Gastrocnemius medialis (tissue), 4 donors: ENCODE measurements at regions not wholly inside any gene's neighbourhood (a gene's known extent, or its start where the extent isn't known, plus 50 kb on each side); places are given as distances from the start of the nearest gene placed in this dataset.

Source experiments
- POLR2A ChIP-seq, 2 donors: fragments of 450-650 bp; IDR thresholded peaks; one replicate each; pipeline ENCODE4 v1.6.1; 2017; ENCODE audit warnings: antibody characterized with exemption in 2 of 2, mild to moderate bottlenecking in 2 of 2, moderate library complexity in 2 of 2
- TF ChIP-seq, protein P1 (sequence below), 5 experiments: fragments of 450-650 bp in 3 of 5; fragments of 200-600 bp in 2 of 5; sonication (generic) in 2 of 5; IDR thresholded peaks in 4 of 5; conservative IDR thresholded peaks in 1 of 5; 1 replicate in 4 of 5; 2 replicates in 1 of 5; pipeline ENCODE4 v1.5.1; 2016 to 2019; ENCODE audit warnings: antibody characterized with exemption in 5 of 5, mild to moderate bottlenecking in 3 of 5, moderate library complexity in 3 of 5

DNA sequence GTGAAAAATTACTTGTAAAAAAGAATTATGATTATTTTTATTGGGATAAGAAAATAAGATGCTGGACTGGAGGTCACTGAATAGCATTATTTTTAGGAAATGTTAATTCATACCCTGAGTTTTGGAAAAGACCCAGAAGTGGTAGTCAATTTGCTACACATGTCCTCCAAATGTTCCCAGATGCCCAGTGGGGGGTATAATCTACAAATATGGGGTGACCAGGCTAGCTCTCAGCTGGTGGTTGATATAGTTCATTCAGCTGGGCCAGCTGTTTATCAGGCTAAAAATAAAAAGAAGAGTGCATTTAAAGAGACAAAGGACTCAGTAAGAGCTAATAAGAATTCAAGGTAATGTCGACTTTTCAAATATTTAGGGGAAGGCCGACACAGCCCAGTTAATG is 402.0 kb upstream of the GOLIM4 start:
- TF ChIP-seq, protein P1, sequence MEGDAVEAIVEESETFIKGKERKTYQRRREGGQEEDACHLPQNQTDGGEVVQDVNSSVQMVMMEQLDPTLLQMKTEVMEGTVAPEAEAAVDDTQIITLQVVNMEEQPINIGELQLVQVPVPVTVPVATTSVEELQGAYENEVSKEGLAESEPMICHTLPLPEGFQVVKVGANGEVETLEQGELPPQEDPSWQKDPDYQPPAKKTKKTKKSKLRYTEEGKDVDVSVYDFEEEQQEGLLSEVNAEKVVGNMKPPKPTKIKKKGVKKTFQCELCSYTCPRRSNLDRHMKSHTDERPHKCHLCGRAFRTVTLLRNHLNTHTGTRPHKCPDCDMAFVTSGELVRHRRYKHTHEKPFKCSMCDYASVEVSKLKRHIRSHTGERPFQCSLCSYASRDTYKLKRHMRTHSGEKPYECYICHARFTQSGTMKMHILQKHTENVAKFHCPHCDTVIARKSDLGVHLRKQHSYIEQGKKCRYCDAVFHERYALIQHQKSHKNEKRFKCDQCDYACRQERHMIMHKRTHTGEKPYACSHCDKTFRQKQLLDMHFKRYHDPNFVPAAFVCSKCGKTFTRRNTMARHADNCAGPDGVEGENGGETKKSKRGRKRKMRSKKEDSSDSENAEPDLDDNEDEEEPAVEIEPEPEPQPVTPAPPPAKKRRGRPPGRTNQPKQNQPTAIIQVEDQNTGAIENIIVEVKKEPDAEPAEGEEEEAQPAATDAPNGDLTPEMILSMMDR (IDR thresholded peaks at IDR 0.05 in 4 of 5, conservative IDR thresholded peaks at IDR 0.05 in 1 of 5), result no peak
- TF ChIP-seq POLR2A (IDR thresholded peaks at IDR 0.05), result no peak
